ENCODE measurements at regions not wholly inside any gene's neighbourhood (a gene's known extent, or its start where the extent isn't known, plus 50 kb on each side); places are given as distances from the start of the nearest gene placed in this dataset.

GRCh38 chr9:129242971-129243561 lies 65.0 kb upstream of the IER5L start:
- WGBS (ENCODE audit: low lambda C conversion rate) = 78% methylated on average over 15 of the region's 20 CpGs
- no peaks in the 10 kb centered on the region for H3K9me2 ChIP-seq
- H3K27me3 ChIP-seq (ENCODE audit: insufficient read depth) = no peaks in the 10 kb centered on the region
- H2AFZ ChIP-seq (ENCODE audit: low read depth) = no peak overlapping the region
- H3K4me1 ChIP-seq (ENCODE audit: control insufficient read depth in 1 of 2, insufficient read depth in 2 of 2, low read depth in 1 of 2, low read length in 1 of 2) = no peaks in the 10 kb centered on the region
- no peaks in the 10 kb centered on the region for H3F3A ChIP-seq (replicated peaks; ENCODE audit: insufficient read depth)
- TF ChIP-seq MAX (IDR thresholded peaks at IDR 0.05; ENCODE audit: low read depth) (0 out of 2 replicates have a peak, but pooled peaks have one; percentile 31), SIN3A (IDR thresholded peaks at IDR 0.05; ENCODE audit: borderline replicate concordance, low read depth, low read length) (no peak)
- H3K9me3 ChIP-seq = no peaks in the 10 kb centered on the region
- CTCF ChIA-PET = interaction anchor here (0.7 kb wide), 1 partner anchor 111 kb away, joined by 3 read pairs; no protein-coding TSS in a partner anchor
- POLR2A ChIA-PET = no interaction called here
- no peaks in the 10 kb centered on the region for H3K36me3 ChIP-seq (replicated peaks in 1 of 2; ENCODE audit: control insufficient read depth in 1 of 2, insufficient read depth in 2 of 2, low read length in 1 of 2)
- H3K4me3 ChIP-seq (ENCODE audit: low read depth in 2 of 2, low read length in 1 of 2) = no peak overlapping the region
- H3K4me2 ChIP-seq = no peak overlapping the region
- H3K79me2 ChIP-seq (ENCODE audit: insufficient read depth) = no peaks in the 10 kb centered on the region
- no peaks in the 10 kb centered on the region for H4K20me1 ChIP-seq (ENCODE audit: insufficient read depth)
- no peak overlapping the region for H3K9ac ChIP-seq
- H3K27ac ChIP-seq (ENCODE audit: low read depth in 2 of 2, low read length in 1 of 2) = no peak overlapping the region
- DNase-seq = no peak

- Histone ChIP-seq H3K9me2 (no peaks in the 10 kb centered on the region), H3K9me3 (no peaks in the 10 kb centered on the region), H3K27ac (ENCODE audit: low read depth in 2 of 2, low read length in 1 of 2) (no peak overlapping the region), H3K4me3 (ENCODE audit: low read depth in 2 of 2, low read length in 1 of 2) (no peak overlapping the region), H3K36me3 (replicated peaks in 1 of 2; ENCODE audit: control insufficient read depth in 1 of 2, insufficient read depth in 2 of 2, low read length in 1 of 2) (no peaks in the 10 kb centered on the region), H2AFZ (ENCODE audit: low read depth) (no peak overlapping the region), H3K9ac (no peak overlapping the region), H3F3A (replicated peaks; ENCODE audit: insufficient read depth) (no peaks in the 10 kb centered on the region), H3K79me2 (ENCODE audit: insufficient read depth) (no peaks in the 10 kb centered on the region), H3K4me2 (no peak overlapping the region), H4K20me1 (ENCODE audit: insufficient read depth) (no peaks in the 10 kb centered on the region), H3K4me1 (ENCODE audit: control insufficient read depth in 1 of 2, insufficient read depth in 2 of 2, low read depth in 1 of 2, low read length in 1 of 2) (0 out of 4 replicates have a peak, but pooled peaks cover 0 to 3% of the 10 kb centered on the region in 2 experiments), H3K27me3 (ENCODE audit: insufficient read depth) (no peaks in the 10 kb centered on the region)
- no peak for DNase-seq
- CTCF ChIA-PET = interaction anchor here (0.7 kb wide), 1 partner anchor 111 kb away, joined by 3 read pairs; no protein-coding TSS in a partner anchor
- WGBS (ENCODE audit: low lambda C conversion rate) = 90% methylated on average over 15 of the region's 15 CpGs
- no peak for TF ChIP-seq NFIC (IDR thresholded peaks at IDR 0.05; ENCODE audit: borderline replicate concordance)
- POLR2A ChIA-PET = interaction anchor here (0.5 kb wide), 1 partner anchor 589 kb away, joined by 3 read pairs; no protein-coding TSS in a partner anchor
These were observed 64.3 kb upstream of the IER5L start for GRCh38 chr9:129242191-129242941.

- 0 out of 4 replicates have a peak, but pooled peaks cover 0 to 5% of the 10 kb centered on the region in 2 experiments for H3K4me1 ChIP-seq (ENCODE audit: control insufficient read depth in 1 of 2, insufficient read depth in 2 of 2, low read depth in 1 of 2, low read length in 1 of 2)
- no peaks in the 10 kb centered on the region for H3F3A ChIP-seq (replicated peaks; ENCODE audit: insufficient read depth)
- no peak overlapping the region for H3K4me2 ChIP-seq
- H3K36me3 ChIP-seq (replicated peaks in 1 of 2; ENCODE audit: control insufficient read depth in 1 of 2, insufficient read depth in 2 of 2, low read length in 1 of 2) = no peaks in the 10 kb centered on the region
- H3K27me3 ChIP-seq (ENCODE audit: insufficient read depth) = no peaks in the 10 kb centered on the region
- no peaks in the 10 kb centered on the region for H3K9me2 ChIP-seq
- 92% methylated on average over 1 of the region's 2 CpGs for WGBS (ENCODE audit: low lambda C conversion rate)
- no peak overlapping the region for H2AFZ ChIP-seq (ENCODE audit: low read depth)
- no peaks in the 10 kb centered on the region for H3K79me2 ChIP-seq (ENCODE audit: insufficient read depth)
- H3K27ac ChIP-seq (ENCODE audit: low read depth in 2 of 2, low read length in 1 of 2) = no peak overlapping the region
- no peak overlapping the region for H3K9ac ChIP-seq
- ChIA-PET POLR2A (interaction anchor here (0.5 kb wide), 1 partner anchor 588 kb away, joined by 3 read pairs; no protein-coding TSS in a partner anchor), CTCF (no interaction called here)
- H3K9me3 ChIP-seq = no peaks in the 10 kb centered on the region
- DNase-seq = no peak
- H3K4me3 ChIP-seq (ENCODE audit: low read depth in 2 of 2, low read length in 1 of 2) = no peak overlapping the region
- no peaks in the 10 kb centered on the region for H4K20me1 ChIP-seq (ENCODE audit: insufficient read depth)
- TF ChIP-seq RXRA (IDR thresholded peaks at IDR 0.05; ENCODE audit: borderline replicate concordance, low read depth) (no peak), FOSL2 (IDR thresholded peaks at IDR 0.05; ENCODE audit: borderline replicate concordance, low read depth) (no peak), NFIC (IDR thresholded peaks at IDR 0.05; ENCODE audit: borderline replicate concordance) (no peak), TEAD4 (IDR thresholded peaks at IDR 0.05; ENCODE audit: borderline replicate concordance, insufficient read depth) (no peak), FOXM1 (IDR thresholded peaks at IDR 0.05; ENCODE audit: low read depth) (no peak), CHD2 (IDR thresholded peaks at IDR 0.05; ENCODE audit: low read length, partially characterized antibody) (no peak), PBX3 (IDR thresholded peaks at IDR 0.05) (no peak), ZBTB33 (IDR thresholded peaks at IDR 0.05; ENCODE audit: borderline replicate concordance, low read depth) (no peak), TAF1 (IDR thresholded peaks at IDR 0.05; ENCODE audit: borderline replicate concordance, low read depth, low read length) (no peak), MEF2A (IDR thresholded peaks at IDR 0.05; ENCODE audit: borderline replicate concordance, low read depth) (no peak), MAX (IDR thresholded peaks at IDR 0.05; ENCODE audit: low read depth) (no peak), SIN3A (IDR thresholded peaks at IDR 0.05; ENCODE audit: borderline replicate concordance, low read depth, low read length) (no peak), CTCF (IDR thresholded peaks at IDR 0.05) (no peak)
These were observed 63.7 kb upstream of the IER5L start for GRCh38 chr9:129241725-129242124.
